GM12878 (cell line): ENCODE measurements at regions not wholly inside any gene's neighbourhood (a gene's known extent, or its start where the extent isn't known, plus 50 kb on each side); places are given as distances from the start of the nearest gene placed in this dataset.

ENCODE experiments used
- ATAC-seq: fragments of 200-7000 bp; cut with Tn5 transposase; 3 replicates; pipeline ENCODE4 v1.9.1; 2020; ENCODE audit warnings: mild to moderate bottlenecking, moderate library complexity
- BruUV-seq: library from RNA; stranded (reverse); fragments of 400-500 nt; replicated peaks from 2 replicates; lab custom pipeline; 2021; lab: Mats Ljungman, UMichigan
- CTCF ChIA-PET: fragments of 300-600 bp; sonication (Branson Sonifier 250); formaldehyde crosslinking; extraction: SDS; loops from one replicate; lab custom pipeline; 2021; ENCODE audit warnings: inconsistent platforms; lab: Yijun Ruan, JAX
- POLR2A ChIA-PET: fragments of 350-600 bp; formaldehyde crosslinking; extraction: SDS; loops from one replicate; lab custom pipeline; 2021; ENCODE audit warnings: inconsistent platforms; lab: Charles Lee
- RAD21 ChIA-PET: fragments of 300-600 bp; sonication (Branson Sonifier 250); formaldehyde crosslinking; loops from one replicate; lab custom pipeline; 2023; ENCODE audit warnings: antibody characterized with exemption; ENCODE audit not compliant: unreplicated experiment; lab: Charles Lee
- SMC1A ChIA-PET: fragments of 300-600 bp; sonication (Branson Sonifier 250); formaldehyde crosslinking; loops from one replicate; lab custom pipeline; 2023; ENCODE audit not compliant: unreplicated experiment, uncharacterized antibody; lab: Charles Lee
- DNase-seq: peaks from one replicate; pipeline ENCODE4 v3.0.0-alpha.2; 2011; ENCODE audit warnings: low read depth, low spot score
- FAIRE-seq: peaks from 3 replicates; lab custom pipeline; 2011; peaks lifted over from hg19 to GRCh38; lab: Jason Lieb, UNC
- H2AFZ ChIP-seq: 2 replicates; pipeline ENCODE4 v1.6.0; 2011; ENCODE audit warnings: low read depth, low read length, control low read depth; ENCODE audit not compliant: control insufficient read depth
- H3K27ac ChIP-seq: 2 replicates; pipeline ENCODE4 v1.5.1; 2011; ENCODE audit warnings: control low read depth; ENCODE audit not compliant: control insufficient read depth, insufficient read depth
- H3K27me3 ChIP-seq, 2 experiments: replicated peaks in 1 of 2; 2 replicates each; pipeline versions ENCODE4 v1.6.0 to v1.6.1; 2011; ENCODE audit warnings: low read length in 1 of 2; ENCODE audit not compliant: control insufficient read depth in 2 of 2, insufficient read depth in 2 of 2
- H3K36me3 ChIP-seq, 2 experiments: 2 replicates each; pipeline ENCODE4 v1.5.1; 2011; ENCODE audit warnings: low read length in 1 of 2; ENCODE audit not compliant: control insufficient read depth in 2 of 2, insufficient read depth in 2 of 2
- H3K4me1 ChIP-seq: 2 replicates; pipeline ENCODE4 v1.6.1; 2011; ENCODE audit warnings: mild to moderate bottlenecking, low read length, moderate library complexity, mixed read lengths; ENCODE audit not compliant: control insufficient read depth, insufficient read depth
- H3K4me2 ChIP-seq: 2 replicates; pipeline ENCODE4 v1.6.0; 2011; ENCODE audit warnings: control low read depth; ENCODE audit not compliant: control insufficient read depth, insufficient read depth
- H3K4me3 ChIP-seq: fragments of 200-600 bp; sonication (generic); 2 replicates; pipeline ENCODE4 v1.5.1; 2016
- H3K79me2 ChIP-seq: 2 replicates; pipeline ENCODE4 v1.6.0; 2011; ENCODE audit warnings: low read length; ENCODE audit not compliant: control insufficient read depth, insufficient read depth
- H3K9ac ChIP-seq: 2 replicates; pipeline ENCODE4 v1.8.0; 2011; ENCODE audit warnings: low read length, control low read depth, mixed read lengths; ENCODE audit not compliant: control insufficient read depth, insufficient read depth
- H3K9me3 ChIP-seq: replicated peaks from 3 replicates; pipeline ENCODE4 v1.5.1; 2011; ENCODE audit warnings: mild to moderate bottlenecking, low read length; ENCODE audit not compliant: control insufficient read depth, insufficient read depth
- H4K20me1 ChIP-seq: 2 replicates; pipeline ENCODE4 v1.6.0; 2011; ENCODE audit not compliant: control insufficient read depth, insufficient read depth
- ASH2L ChIP-seq: fragments of 300-600, 200-600 bp; sonication (generic); IDR thresholded peaks from 2 replicates; pipeline ENCODE4 v1.6.1; 2017; ENCODE audit warnings: low read depth, mild to moderate bottlenecking, borderline replicate concordance
- BACH1 ChIP-seq: fragments of 450-650 bp; IDR thresholded peaks from 2 replicates; pipeline ENCODE4 v1.6.1; 2017; ENCODE audit warnings: mild to moderate bottlenecking, borderline replicate concordance
- CBX3 ChIP-seq: fragments of 200-600 bp; sonication (generic); IDR thresholded peaks from 2 replicates; pipeline ENCODE4 v1.6.1; 2016; ENCODE audit warnings: low read depth, borderline replicate concordance
- CBX5 ChIP-seq: sonication (generic); IDR thresholded peaks from 2 replicates; pipeline ENCODE4 v1.6.1; 2016; ENCODE audit warnings: low read depth, moderate library complexity, mild to moderate bottlenecking, inconsistent platforms
- CHD4 ChIP-seq: fragments of 200-600 bp; sonication (generic); IDR thresholded peaks from 2 replicates; pipeline ENCODE4 v1.6.1; 2016; ENCODE audit warnings: mild to moderate bottlenecking
- CREB1 ChIP-seq: IDR thresholded peaks from 2 replicates; pipeline ENCODE4 v1.6.1; 2012; ENCODE audit warnings: low read depth, mild to moderate bottlenecking, inconsistent platforms
- ESRRA ChIP-seq: IDR thresholded peaks from 2 replicates; pipeline ENCODE4 v1.6.1; 2012; ENCODE audit warnings: mild to moderate bottlenecking, low read length, improper control_type of control experiment
- MEF2A ChIP-seq: IDR thresholded peaks from 2 replicates; pipeline ENCODE4 v1.6.1; 2011; ENCODE audit warnings: low read depth, mild to moderate bottlenecking, low read length, moderate library complexity; ENCODE audit not compliant: insufficient read depth
- NFYB ChIP-seq: IDR thresholded peaks from 2 replicates; pipeline ENCODE4 v1.6.1; 2011; ENCODE audit warnings: low read depth, mild to moderate bottlenecking, low read length, improper control_type of control experiment, moderate library complexity; ENCODE audit not compliant: insufficient read depth
- NR2F1 ChIP-seq: fragments of 450-650 bp; conservative IDR thresholded peaks from 2 replicates; pipeline ENCODE4 v1.6.1; 2017; ENCODE audit warnings: mild to moderate bottlenecking
- NRF1 ChIP-seq: conservative IDR thresholded peaks from 2 replicates; pipeline ENCODE4 v1.6.1; 2011; ENCODE audit warnings: mild to moderate bottlenecking, low read depth, low read length, improper control_type of control experiment
- PAX8 ChIP-seq: fragments of 450-650 bp; IDR thresholded peaks from 2 replicates; pipeline ENCODE4 v1.6.1; 2017; ENCODE audit warnings: mild to moderate bottlenecking, moderate library complexity
- RAD21 ChIP-seq: IDR thresholded peaks from 2 replicates; pipeline ENCODE4 v1.6.1; 2011; ENCODE audit warnings: mild to moderate bottlenecking, low read depth, low read length, moderate library complexity; ENCODE audit not compliant: insufficient read depth
- STAT1 ChIP-seq: fragments of 450-650 bp; conservative IDR thresholded peaks from 2 replicates; pipeline ENCODE4 v1.6.1; 2014; ENCODE audit warnings: antibody characterized with exemption, mild to moderate bottlenecking
- TCF7 ChIP-seq: IDR thresholded peaks from 2 replicates; pipeline ENCODE4 v1.6.1; 2014; ENCODE audit warnings: antibody characterized with exemption, borderline replicate concordance
- ZSCAN29 ChIP-seq: fragments of 450-650 bp; IDR thresholded peaks from 2 replicates; pipeline ENCODE4 v1.6.1; 2017; ENCODE audit warnings: mild to moderate bottlenecking, moderate library complexity
- WGBS: methylation state at CpG from one replicate; pipeline ENCODE4 v1.1.6; 2016; ENCODE audit warnings: low lambda C conversion rate; ENCODE audit not compliant: insufficient replicate concordance, insufficient coverage; ENCODE audit errors: missing lambda C conversion rate; 5-methylcytosine and 5-hydroxymethylcytosine counted together
- in situ Hi-C: fragments of 300-500 bp; cut with MboI; formaldehyde crosslinking; loops from 9 replicates; pipeline ENCODE4 v1.14.3; 2018; ENCODE audit warnings: mixed read lengths
- intact Hi-C: fragments of 100-400 bp; cut with micrococcal nuclease; formaldehyde crosslinking; loops from one replicate; pipeline ENCODE4 v1.14.2; 2022; ENCODE audit not compliant: unreplicated experiment
- TF ChIP-seq, protein P1 (sequence below): fragments of 450-650 bp; conservative IDR thresholded peaks from 2 replicates; pipeline ENCODE4 v1.6.1; 2017; ENCODE audit warnings: mild to moderate bottlenecking, moderate library complexity

GRCh38 chr2:65518751-65519150, 86.4 kb upstream of the SPRED2 start:
- 0% methylated on average over 1 of the region's 1 CpG for WGBS
- no peaks in the 10 kb centered on the region for H3K79me2 ChIP-seq
- no peak overlapping the region for H2AFZ ChIP-seq
- H3K4me3 ChIP-seq, result no peak overlapping the region
- no peaks in the 10 kb centered on the region for H4K20me1 ChIP-seq
- ChIA-PET SMC1A (interaction anchor here (0.9 to 1.3 kb wide), 3 partner anchors 9 to 150 kb away, joined by 3 to 4 read pairs (median 3); no protein-coding TSS in a partner anchor), RAD21 (no interaction called here), CTCF (interaction anchor here (1.6 kb wide), 1 partner anchor 17 kb away, joined by 4 read pairs; no protein-coding TSS in a partner anchor), POLR2A (no interaction called here)
- no peak for TF ChIP-seq PAX8
- no peak for TF ChIP-seq ASH2L
- no peak for TF ChIP-seq NFYB
- no TSS peak for BruUV-seq
- H3K4me1 ChIP-seq, result peaks cover 4% of the 10 kb centered on the region
- ATAC-seq (no peak), DNase-seq (no peak), FAIRE-seq (no peak)
- H3K9ac ChIP-seq, result no peak overlapping the region
- H3K4me2 ChIP-seq, result no peak overlapping the region
- no peak overlapping the region for H3K27ac ChIP-seq
- intact Hi-C loops, result no loop called here
- in situ Hi-C loops, result no loop called here
- no peaks in the 10 kb centered on the region for H3K36me3 ChIP-seq
- H3K27me3 ChIP-seq, result no peaks in the 10 kb centered on the region
- no peaks in the 10 kb centered on the region; the same call in 2 of the 3 replicates for H3K9me3 ChIP-seq

GRCh38 chr2:65514555-65515195, 82.3 kb upstream of the SPRED2 start:
- no TSS peak for BruUV-seq
- RAD21 ChIA-PET, result no interaction called here
- no peak for TF ChIP-seq RAD21
- no peak for TF ChIP-seq CHD4
- TF ChIP-seq, protein P1, sequence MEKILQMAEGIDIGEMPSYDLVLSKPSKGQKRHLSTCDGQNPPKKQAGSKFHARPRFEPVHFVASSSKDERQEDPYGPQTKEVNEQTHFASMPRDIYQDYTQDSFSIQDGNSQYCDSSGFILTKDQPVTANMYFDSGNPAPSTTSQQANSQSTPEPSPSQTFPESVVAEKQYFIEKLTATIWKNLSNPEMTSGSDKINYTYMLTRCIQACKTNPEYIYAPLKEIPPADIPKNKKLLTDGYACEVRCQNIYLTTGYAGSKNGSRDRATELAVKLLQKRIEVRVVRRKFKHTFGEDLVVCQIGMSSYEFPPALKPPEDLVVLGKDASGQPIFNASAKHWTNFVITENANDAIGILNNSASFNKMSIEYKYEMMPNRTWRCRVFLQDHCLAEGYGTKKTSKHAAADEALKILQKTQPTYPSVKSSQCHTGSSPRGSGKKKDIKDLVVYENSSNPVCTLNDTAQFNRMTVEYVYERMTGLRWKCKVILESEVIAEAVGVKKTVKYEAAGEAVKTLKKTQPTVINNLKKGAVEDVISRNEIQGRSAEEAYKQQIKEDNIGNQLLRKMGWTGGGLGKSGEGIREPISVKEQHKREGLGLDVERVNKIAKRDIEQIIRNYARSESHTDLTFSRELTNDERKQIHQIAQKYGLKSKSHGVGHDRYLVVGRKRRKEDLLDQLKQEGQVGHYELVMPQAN, result no peak
- no peak for TF ChIP-seq ZSCAN29
- peak; percentile 75; the same call in 1 of the 2 replicates for TF ChIP-seq TCF7
- TF ChIP-seq ESRRA, result no peak
- no peak for TF ChIP-seq NRF1
- no peak for TF ChIP-seq STAT1
- TF ChIP-seq CBX5, result no peak
- TF ChIP-seq NR2F1, result no peak
- 0 out of 2 replicates have a peak, but pooled peaks have one; percentile 11 for TF ChIP-seq MEF2A
- TF ChIP-seq CREB1, result no peak
- no peak for TF ChIP-seq BACH1
- no peak for TF ChIP-seq CBX3

More at GRCh38 chr2:65514555-65515195, 82.3 kb upstream of the SPRED2 start:
- FAIRE-seq (peak; percentile 23), ATAC-seq (peak; percentile 70), DNase-seq (no peak)
- intact Hi-C loops (no loop called here), in situ Hi-C loops (no loop called here)
- Histone ChIP-seq H3K4me3 (no peak overlapping the region), H4K20me1 (no peaks in the 10 kb centered on the region), H3K27ac (no peak overlapping the region), H3K36me3 (no peaks in the 10 kb centered on the region), H3K4me2 (no peak overlapping the region), H3K4me1 (peaks cover 4% of the 10 kb centered on the region), H3K9me3 (no peaks in the 10 kb centered on the region; the same call in 2 of the 3 replicates), H3K27me3 (no peaks in the 10 kb centered on the region), H2AFZ (no peak overlapping the region), H3K79me2 (no peaks in the 10 kb centered on the region), H3K9ac (no peak overlapping the region)
- 5% methylated on average over 4 of the region's 4 CpGs for WGBS
- SMC1A ChIA-PET, result no interaction called here
- POLR2A ChIA-PET, result no interaction called here
- CTCF ChIA-PET, result no interaction called here
